HEK293T (cell line): ENCODE measurements at regions not wholly inside any gene's neighbourhood (a gene's known extent, or its start where the extent isn't known, plus 50 kb on each side); places are given as distances from the start of the nearest gene placed in this dataset.

Experiments used
- ARNT ChIP-seq: fragments of 450-650 bp; IDR thresholded peaks from 2 replicates; pipeline ENCODE4 v1.6.1; 2017; ENCODE audit warnings: mild to moderate bottlenecking
- BHLHE40 ChIP-seq: fragments of 450-650 bp; IDR thresholded peaks from 2 replicates; pipeline ENCODE4 v1.6.1; 2016; ENCODE audit warnings: mild to moderate bottlenecking, moderate library complexity, borderline replicate concordance
- FOXA1 ChIP-seq: fragments of 450-650 bp; IDR thresholded peaks from 2 replicates; pipeline ENCODE4 v1.6.1; 2016; ENCODE audit warnings: mild to moderate bottlenecking
- FOXK2 ChIP-seq: fragments of 450-650 bp; IDR thresholded peaks from 2 replicates; pipeline ENCODE4 v1.6.1; 2016; ENCODE audit warnings: mild to moderate bottlenecking
- FOXM1 ChIP-seq: fragments of 450-650 bp; IDR thresholded peaks from 2 replicates; pipeline ENCODE4 v1.6.1; 2017; ENCODE audit warnings: mild to moderate bottlenecking, borderline replicate concordance
- HDGF ChIP-seq: fragments of 450-650 bp; IDR thresholded peaks from 2 replicates; pipeline ENCODE4 v1.6.1; 2017; ENCODE audit warnings: antibody characterized with exemption, borderline replicate concordance
- PKNOX1 ChIP-seq: fragments of 450-650 bp; IDR thresholded peaks from 2 replicates; pipeline ENCODE4 v1.6.1; 2016
- SP1 ChIP-seq: fragments of 450-650 bp; IDR thresholded peaks from 2 replicates; pipeline ENCODE4 v1.6.1; 2017

- TF ChIP-seq SP1 (no peak), FOXM1 (no peak), HDGF (no peak), PKNOX1 (no peak), FOXK2 (no peak), ARNT (no peak), FOXA1 (no peak), BHLHE40 (no peak)
Measured at GRCh38 chr7:130865408-130866236, 131.6 kb upstream of the KLF14 start.
